ENCODE measurements at regions not wholly inside any gene's neighbourhood (a gene's known extent, or its start where the extent isn't known, plus 50 kb on each side); places are given as distances from the start of the nearest gene placed in this dataset.

DNA sequence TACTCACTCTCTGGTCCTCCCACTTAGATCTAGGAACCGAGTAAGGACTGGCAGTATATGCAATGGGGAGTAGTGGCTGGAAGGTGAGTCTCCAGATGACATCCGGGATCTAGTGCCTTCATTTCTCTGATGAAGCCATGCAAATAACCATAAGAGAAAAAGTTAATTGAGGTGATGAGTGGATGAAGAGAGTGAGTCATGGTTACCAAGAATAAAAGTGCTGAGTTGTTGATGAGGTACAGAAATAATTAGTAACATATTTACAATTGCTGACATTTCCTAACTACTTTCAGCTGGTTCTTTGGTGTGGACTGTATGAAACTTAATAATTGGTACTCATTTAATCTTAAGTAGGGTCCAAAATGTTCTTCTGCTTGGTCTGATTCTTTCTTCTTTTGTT, 146.7 kb upstream of the PITX2 start:
- TF ChIP-seq TAF1 (IDR thresholded peaks at IDR 0.05; ENCODE audit: low read depth), result no peak
- no peak for TF ChIP-seq SMC3 (conservative IDR thresholded peaks at IDR 0.05; ENCODE audit: poor library complexity)
- no peak for TF ChIP-seq MXI1 (conservative IDR thresholded peaks at IDR 0.05; ENCODE audit: poor library complexity, severe bottlenecking)
- no peak for TF ChIP-seq EZH2 (IDR thresholded peaks at IDR 0.05; ENCODE audit: borderline replicate concordance, insufficient read depth, low read length, poor library complexity, severe bottlenecking)
- no peak for TF ChIP-seq RAD21 (conservative IDR thresholded peaks at IDR 0.05)
- TF ChIP-seq POLR2AphosphoS5 (IDR thresholded peaks at IDR 0.05), result no peak
- H3K4me2 ChIP-seq (ENCODE audit: low read length), result no peak overlapping the region
- no peaks in the 10 kb centered on the region for H3F3A ChIP-seq (ENCODE audit: insufficient read depth, low read length, poor library complexity, severe bottlenecking)
- no peak overlapping the region for H3K9ac ChIP-seq (ENCODE audit: low read length)
- no peaks in the 10 kb centered on the region for H3K9me3 ChIP-seq (ENCODE audit: low read length)
- no peaks in the 10 kb centered on the region for H4K20me1 ChIP-seq (ENCODE audit: insufficient read depth)
- no peaks in the 10 kb centered on the region for H3K79me2 ChIP-seq (replicated peaks; ENCODE audit: insufficient read depth, low read length)
- no peak overlapping the region for H2AFZ ChIP-seq (ENCODE audit: low read depth, low read length)
- no peaks in the 10 kb centered on the region for H3K9me2 ChIP-seq (ENCODE audit: insufficient read depth, low read length)
- no peaks in the 10 kb centered on the region for H3K27me3 ChIP-seq (ENCODE audit: insufficient read depth, low read depth, low read length)
- H3K4me3 ChIP-seq (ENCODE audit: low read length), result no peak overlapping the region
- H3K27ac ChIP-seq (ENCODE audit: low read length), result no peak overlapping the region
- H3K36me3 ChIP-seq (ENCODE audit: insufficient read depth, low read length), result no peaks in the 10 kb centered on the region

GRCh38 chr4:110770353-110770752, 147.5 kb upstream of the PITX2 start:
- Histone ChIP-seq H3K79me2 (replicated peaks; ENCODE audit: insufficient read depth, low read length) (no peaks in the 10 kb centered on the region), H3F3A (ENCODE audit: insufficient read depth, low read length, poor library complexity, severe bottlenecking) (no peaks in the 10 kb centered on the region), H2AFZ (ENCODE audit: low read depth, low read length) (no peak overlapping the region), H4K20me1 (ENCODE audit: insufficient read depth) (no peaks in the 10 kb centered on the region), H3K27ac (ENCODE audit: low read length) (no peak overlapping the region), H3K36me3 (ENCODE audit: insufficient read depth, low read length) (no peaks in the 10 kb centered on the region), H3K9me3 (ENCODE audit: low read length) (no peaks in the 10 kb centered on the region), H3K27me3 (ENCODE audit: insufficient read depth, low read depth, low read length) (no peaks in the 10 kb centered on the region), H3K4me3 (ENCODE audit: low read length) (no peak overlapping the region), H3K9me2 (ENCODE audit: insufficient read depth, low read length) (no peaks in the 10 kb centered on the region), H3K4me2 (ENCODE audit: low read length) (no peak overlapping the region), H3K9ac (ENCODE audit: low read length) (no peak overlapping the region)
- TF ChIP-seq EZH2 (IDR thresholded peaks at IDR 0.05; ENCODE audit: borderline replicate concordance, insufficient read depth, low read length, poor library complexity, severe bottlenecking), result no peak
- no peak for TF ChIP-seq EP300 (conservative IDR thresholded peaks at IDR 0.05; ENCODE audit: poor library complexity, severe bottlenecking)
- TF ChIP-seq POLR2AphosphoS5 (IDR thresholded peaks at IDR 0.05), result no peak
- TF ChIP-seq, protein P1, sequence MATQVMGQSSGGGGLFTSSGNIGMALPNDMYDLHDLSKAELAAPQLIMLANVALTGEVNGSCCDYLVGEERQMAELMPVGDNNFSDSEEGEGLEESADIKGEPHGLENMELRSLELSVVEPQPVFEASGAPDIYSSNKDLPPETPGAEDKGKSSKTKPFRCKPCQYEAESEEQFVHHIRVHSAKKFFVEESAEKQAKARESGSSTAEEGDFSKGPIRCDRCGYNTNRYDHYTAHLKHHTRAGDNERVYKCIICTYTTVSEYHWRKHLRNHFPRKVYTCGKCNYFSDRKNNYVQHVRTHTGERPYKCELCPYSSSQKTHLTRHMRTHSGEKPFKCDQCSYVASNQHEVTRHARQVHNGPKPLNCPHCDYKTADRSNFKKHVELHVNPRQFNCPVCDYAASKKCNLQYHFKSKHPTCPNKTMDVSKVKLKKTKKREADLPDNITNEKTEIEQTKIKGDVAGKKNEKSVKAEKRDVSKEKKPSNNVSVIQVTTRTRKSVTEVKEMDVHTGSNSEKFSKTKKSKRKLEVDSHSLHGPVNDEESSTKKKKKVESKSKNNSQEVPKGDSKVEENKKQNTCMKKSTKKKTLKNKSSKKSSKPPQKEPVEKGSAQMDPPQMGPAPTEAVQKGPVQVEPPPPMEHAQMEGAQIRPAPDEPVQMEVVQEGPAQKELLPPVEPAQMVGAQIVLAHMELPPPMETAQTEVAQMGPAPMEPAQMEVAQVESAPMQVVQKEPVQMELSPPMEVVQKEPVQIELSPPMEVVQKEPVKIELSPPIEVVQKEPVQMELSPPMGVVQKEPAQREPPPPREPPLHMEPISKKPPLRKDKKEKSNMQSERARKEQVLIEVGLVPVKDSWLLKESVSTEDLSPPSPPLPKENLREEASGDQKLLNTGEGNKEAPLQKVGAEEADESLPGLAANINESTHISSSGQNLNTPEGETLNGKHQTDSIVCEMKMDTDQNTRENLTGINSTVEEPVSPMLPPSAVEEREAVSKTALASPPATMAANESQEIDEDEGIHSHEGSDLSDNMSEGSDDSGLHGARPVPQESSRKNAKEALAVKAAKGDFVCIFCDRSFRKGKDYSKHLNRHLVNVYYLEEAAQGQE (IDR thresholded peaks at IDR 0.05; ENCODE audit: borderline replicate concordance), result no peak
- TF ChIP-seq TAF1 (IDR thresholded peaks at IDR 0.05; ENCODE audit: low read depth), result no peak
- TF ChIP-seq, protein P2, sequence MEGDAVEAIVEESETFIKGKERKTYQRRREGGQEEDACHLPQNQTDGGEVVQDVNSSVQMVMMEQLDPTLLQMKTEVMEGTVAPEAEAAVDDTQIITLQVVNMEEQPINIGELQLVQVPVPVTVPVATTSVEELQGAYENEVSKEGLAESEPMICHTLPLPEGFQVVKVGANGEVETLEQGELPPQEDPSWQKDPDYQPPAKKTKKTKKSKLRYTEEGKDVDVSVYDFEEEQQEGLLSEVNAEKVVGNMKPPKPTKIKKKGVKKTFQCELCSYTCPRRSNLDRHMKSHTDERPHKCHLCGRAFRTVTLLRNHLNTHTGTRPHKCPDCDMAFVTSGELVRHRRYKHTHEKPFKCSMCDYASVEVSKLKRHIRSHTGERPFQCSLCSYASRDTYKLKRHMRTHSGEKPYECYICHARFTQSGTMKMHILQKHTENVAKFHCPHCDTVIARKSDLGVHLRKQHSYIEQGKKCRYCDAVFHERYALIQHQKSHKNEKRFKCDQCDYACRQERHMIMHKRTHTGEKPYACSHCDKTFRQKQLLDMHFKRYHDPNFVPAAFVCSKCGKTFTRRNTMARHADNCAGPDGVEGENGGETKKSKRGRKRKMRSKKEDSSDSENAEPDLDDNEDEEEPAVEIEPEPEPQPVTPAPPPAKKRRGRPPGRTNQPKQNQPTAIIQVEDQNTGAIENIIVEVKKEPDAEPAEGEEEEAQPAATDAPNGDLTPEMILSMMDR (IDR thresholded peaks at IDR 0.05; ENCODE audit: poor library complexity, severe bottlenecking), result no peak
- no peak for TF ChIP-seq SMC3 (conservative IDR thresholded peaks at IDR 0.05; ENCODE audit: poor library complexity)
- no peak for TF ChIP-seq MXI1 (conservative IDR thresholded peaks at IDR 0.05; ENCODE audit: poor library complexity, severe bottlenecking)
- no peak for TF ChIP-seq RAD21 (conservative IDR thresholded peaks at IDR 0.05)
